ENCODE measurements at regions not wholly inside any gene's neighbourhood (a gene's known extent, or its start where the extent isn't known, plus 50 kb on each side); places are given as distances from the start of the nearest gene placed in this dataset.

- TF ChIP-seq ZFX (IDR thresholded peaks at IDR 0.05), result no peak
- TF ChIP-seq, protein P1, sequence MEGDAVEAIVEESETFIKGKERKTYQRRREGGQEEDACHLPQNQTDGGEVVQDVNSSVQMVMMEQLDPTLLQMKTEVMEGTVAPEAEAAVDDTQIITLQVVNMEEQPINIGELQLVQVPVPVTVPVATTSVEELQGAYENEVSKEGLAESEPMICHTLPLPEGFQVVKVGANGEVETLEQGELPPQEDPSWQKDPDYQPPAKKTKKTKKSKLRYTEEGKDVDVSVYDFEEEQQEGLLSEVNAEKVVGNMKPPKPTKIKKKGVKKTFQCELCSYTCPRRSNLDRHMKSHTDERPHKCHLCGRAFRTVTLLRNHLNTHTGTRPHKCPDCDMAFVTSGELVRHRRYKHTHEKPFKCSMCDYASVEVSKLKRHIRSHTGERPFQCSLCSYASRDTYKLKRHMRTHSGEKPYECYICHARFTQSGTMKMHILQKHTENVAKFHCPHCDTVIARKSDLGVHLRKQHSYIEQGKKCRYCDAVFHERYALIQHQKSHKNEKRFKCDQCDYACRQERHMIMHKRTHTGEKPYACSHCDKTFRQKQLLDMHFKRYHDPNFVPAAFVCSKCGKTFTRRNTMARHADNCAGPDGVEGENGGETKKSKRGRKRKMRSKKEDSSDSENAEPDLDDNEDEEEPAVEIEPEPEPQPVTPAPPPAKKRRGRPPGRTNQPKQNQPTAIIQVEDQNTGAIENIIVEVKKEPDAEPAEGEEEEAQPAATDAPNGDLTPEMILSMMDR (conservative IDR thresholded peaks at IDR 0.05), result no peak
- no peak overlapping the region for H3K27ac ChIP-seq
Measured at GRCh38 chr1:244231572-244232315, 180.7 kb downstream of the ZBTB18 start.

GRCh38 chr1:244234009-244234643 lies 183.0 kb downstream of the ZBTB18 start:
- no peak for TF ChIP-seq ZFX (IDR thresholded peaks at IDR 0.05)
- TF ChIP-seq, protein P1 (conservative IDR thresholded peaks at IDR 0.05), result no peak
- no peak overlapping the region for H3K27ac ChIP-seq

DNA sequence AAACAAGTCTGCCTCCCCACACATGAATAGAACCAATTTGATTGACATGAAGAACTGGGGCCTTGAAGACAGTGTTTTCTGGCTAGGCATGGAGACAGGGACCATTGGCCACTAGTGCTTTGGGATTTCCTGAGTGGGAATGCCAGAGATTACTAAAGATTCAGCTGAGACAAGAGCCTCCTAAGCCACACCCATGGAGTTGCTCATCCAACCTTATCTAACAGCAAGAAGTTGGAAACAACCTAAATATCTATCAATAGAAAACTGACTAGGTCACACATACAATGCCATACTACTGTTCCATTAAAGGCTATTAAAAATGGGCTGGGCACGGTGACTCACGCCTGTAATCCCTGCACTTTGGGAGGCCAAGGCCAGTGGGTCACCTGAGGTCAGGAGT lies 184.1 kb downstream of the ZBTB18 start:
- H3K27ac ChIP-seq, result no peak overlapping the region
- TF ChIP-seq ZFX (IDR thresholded peaks at IDR 0.05), result no peak
- TF ChIP-seq, protein P1 (conservative IDR thresholded peaks at IDR 0.05), result no peak

- no peak for TF ChIP-seq ZFX (IDR thresholded peaks at IDR 0.05)
- TF ChIP-seq, protein P1 (conservative IDR thresholded peaks at IDR 0.05), result no peak
- no peak overlapping the region for H3K27ac ChIP-seq
Measured at GRCh38 chr1:244236101-244236500, 185.0 kb downstream of the ZBTB18 start.

GRCh38 chr1:244236721-244237120 lies 185.6 kb downstream of the ZBTB18 start:
- no peak overlapping the region for H3K27ac ChIP-seq
- TF ChIP-seq ZFX (IDR thresholded peaks at IDR 0.05), result no peak
- TF ChIP-seq, protein P1 (conservative IDR thresholded peaks at IDR 0.05), result no peak

DNA sequence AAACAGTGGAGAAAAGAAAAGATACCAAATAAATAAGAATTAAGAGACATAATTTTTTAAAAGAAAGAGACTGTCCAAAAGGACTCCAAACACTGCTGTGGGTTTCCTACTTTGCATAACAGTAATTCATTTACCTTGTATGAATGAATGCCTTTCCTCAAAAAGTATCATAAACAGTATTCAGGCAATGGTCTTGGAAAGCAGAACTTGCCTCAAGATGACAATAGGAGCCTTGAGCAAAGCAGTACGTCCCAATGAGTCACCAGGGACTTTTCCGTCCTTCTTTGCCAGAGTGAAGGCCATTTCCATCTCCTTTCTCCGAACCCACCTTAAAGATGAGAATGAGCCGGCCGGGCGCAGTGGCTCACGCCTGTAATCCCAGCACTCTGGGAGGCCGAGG lies 186.4 kb downstream of the ZBTB18 start:
- H3K27ac ChIP-seq, result no peak overlapping the region
- TF ChIP-seq, protein P1 (conservative IDR thresholded peaks at IDR 0.05), result no peak
- no peak for TF ChIP-seq ZFX (IDR thresholded peaks at IDR 0.05)

DNA sequence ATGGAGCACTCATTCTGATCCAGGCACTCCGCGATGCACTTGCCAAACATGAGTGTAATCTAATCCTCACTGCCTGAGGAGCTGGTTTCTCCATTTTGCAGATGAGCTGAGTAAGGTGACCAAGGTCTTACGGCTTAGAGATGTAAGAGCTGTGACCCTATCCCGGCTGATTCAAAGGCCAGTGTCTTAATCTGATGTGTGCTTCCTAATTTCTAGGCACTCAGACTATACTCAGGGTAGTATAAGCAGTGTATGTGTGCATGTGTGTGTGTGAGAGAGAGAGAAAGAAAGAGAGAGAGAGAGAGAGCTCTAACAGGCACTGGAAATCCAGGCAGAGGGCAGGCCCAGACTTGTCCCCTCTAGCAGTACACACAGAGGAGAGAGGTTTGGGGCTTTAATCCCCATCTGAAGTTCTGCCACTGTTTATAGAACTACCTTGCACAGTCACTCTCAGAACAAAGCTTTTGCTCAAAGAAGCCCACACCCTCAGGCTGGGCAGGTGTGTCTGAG lies 188.2 kb downstream of the ZBTB18 start:
- no peak overlapping the region for H3K27ac ChIP-seq
- TF ChIP-seq, protein P1 (conservative IDR thresholded peaks at IDR 0.05), result no peak
- TF ChIP-seq ZFX (IDR thresholded peaks at IDR 0.05), result no peak

Measured in C4-2B (cell line).